HG03280 (cell line): ENCODE measurements at regions not wholly inside any gene's neighbourhood (a gene's known extent, or its start where the extent isn't known, plus 50 kb on each side); places are given as distances from the start of the nearest gene placed in this dataset.
"Not testable (repeated sequence)": the region's sequence is repeated elsewhere in the genome, so short reads cannot be mapped to it uniquely, and the experiment has no call there.

Source experiments
- ATAC-seq: cut with Tn5 transposase; IDR thresholded peaks from one replicate; pipeline ENCODE4 v1.9.1; 2021; ENCODE audit warnings: mild to moderate bottlenecking, moderate library complexity; ENCODE audit not compliant: unreplicated experiment

GRCh38 chr5:56665117-56665516, 150.2 kb upstream of the MAP3K1 start:
- not testable (repeated sequence) for ATAC-seq

- ATAC-seq, result no peak
Measured at GRCh38 chr5:56664025-56664424, 151.3 kb upstream of the MAP3K1 start.

GRCh38 chr5:56663523-56663922, 151.8 kb upstream of the MAP3K1 start:
- no peak for ATAC-seq

- no peak for ATAC-seq
Measured at GRCh38 chr5:56662893-56663292, 152.5 kb upstream of the MAP3K1 start.

GRCh38 chr5:56659971-56660370, 155.4 kb upstream of the MAP3K1 start:
- no peak for ATAC-seq

GRCh38 chr5:56658972-56659371, 156.4 kb upstream of the MAP3K1 start:
- peak; percentile 55 for ATAC-seq

- no peak for ATAC-seq
Measured at GRCh38 chr5:56656846-56657726, 158.3 kb upstream of the MAP3K1 start.

GRCh38 chr5:56651893-56652292, 163.5 kb upstream of the MAP3K1 start:
- ATAC-seq, result no peak

GRCh38 chr5:56650386-56650785, 165.0 kb upstream of the MAP3K1 start:
- no peak for ATAC-seq

GRCh38 chr5:56649569-56649968, 165.8 kb upstream of the MAP3K1 start:
- ATAC-seq, result no peak

GRCh38 chr5:56648460-56649034, 166.8 kb upstream of the MAP3K1 start:
- ATAC-seq, result no peak

GRCh38 chr5:56647099-56647850, 168.1 kb upstream of the MAP3K1 start:
- ATAC-seq, result no peak

- ATAC-seq, result no peak
Measured at GRCh38 chr5:56641635-56642260, 173.6 kb upstream of the MAP3K1 start.

- ATAC-seq, result peak; percentile 52
Measured at GRCh38 chr5:56640763-56641406, 174.5 kb upstream of the MAP3K1 start.

GRCh38 chr5:56639476-56639875, 175.9 kb upstream of the MAP3K1 start:
- ATAC-seq, result no peak

GRCh38 chr5:56638768-56639238, 176.5 kb upstream of the MAP3K1 start:
- no peak for ATAC-seq

- no peak for ATAC-seq
Measured at GRCh38 chr5:56638061-56638621, 177.2 kb upstream of the MAP3K1 start.

- ATAC-seq, result no peak
Measured at GRCh38 chr5:56637321-56637920, 177.9 kb upstream of the MAP3K1 start.

GRCh38 chr5:56633950-56634349, 181.4 kb upstream of the MAP3K1 start:
- ATAC-seq, result no peak

GRCh38 chr5:56632939-56633338, 182.4 kb upstream of the MAP3K1 start:
- no peak for ATAC-seq
